ELR (cell line): ENCODE measurements at regions not wholly inside any gene's neighbourhood (a gene's known extent, or its start where the extent isn't known, plus 50 kb on each side); places are given as distances from the start of the nearest gene placed in this dataset.

Experiments
- DNase-seq: peaks from one replicate; pipeline ENCODE4 v3.0.0-alpha.2; 2015; ENCODE audit warnings: low read depth

DNA sequence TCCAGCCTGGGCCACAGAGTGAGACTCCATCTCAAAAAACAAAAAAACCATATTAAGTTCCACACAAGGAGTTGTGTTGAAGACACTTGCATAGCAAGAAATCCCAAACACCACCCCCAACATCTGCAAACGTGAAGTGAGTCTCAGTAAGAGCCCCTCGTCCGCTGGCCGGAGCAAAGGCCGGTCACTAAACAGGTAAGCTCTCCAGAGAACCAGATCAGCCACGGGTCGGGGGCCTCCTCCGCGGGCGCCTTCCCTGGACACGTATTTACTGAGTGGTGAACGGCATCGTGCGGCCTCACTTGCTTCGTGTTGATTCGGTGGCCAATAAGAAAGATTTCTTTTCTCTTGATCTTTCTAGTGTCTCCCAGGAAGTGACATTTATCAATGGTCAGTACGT lies 93.6 kb downstream of the MRPL36 start:
- no peak for DNase-seq

GRCh38 chr5:1704676-1705075 lies 95.0 kb downstream of the MRPL36 start:
- no peak for DNase-seq

DNA sequence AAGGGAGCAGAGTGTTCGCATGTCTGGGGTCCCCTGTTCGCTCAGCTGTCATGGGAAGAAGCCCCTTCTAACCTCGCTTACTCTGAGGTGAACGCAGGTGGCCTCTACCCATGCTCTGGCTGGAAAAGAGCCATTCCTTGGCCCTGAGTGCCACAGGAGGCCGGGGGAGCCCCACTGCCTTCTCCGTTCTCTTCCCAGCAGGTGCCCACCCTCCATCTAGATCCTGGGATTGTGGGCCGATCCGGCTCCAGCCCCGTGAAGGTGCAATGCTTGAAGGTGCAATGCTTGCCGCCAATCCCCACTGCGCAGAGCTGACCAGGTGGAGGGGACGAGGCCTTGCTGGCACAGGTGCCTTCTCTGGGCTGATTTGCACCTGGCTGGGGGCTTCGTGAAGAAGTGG lies 95.4 kb downstream of the MRPL36 start:
- no peak for DNase-seq

GRCh38 chr5:1703352-1704050 lies 96.1 kb downstream of the MRPL36 start:
- no peak for DNase-seq

- no peak for DNase-seq
Observed at GRCh38 chr5:1702318-1702717, 97.3 kb downstream of the MRPL36 start.

- DNase-seq: no peak
Observed at GRCh38 chr5:1701884-1702283, 97.8 kb downstream of the MRPL36 start.

- DNase-seq: no peak
Observed at GRCh38 chr5:1701216-1701864, 98.3 kb downstream of the MRPL36 start.

DNA sequence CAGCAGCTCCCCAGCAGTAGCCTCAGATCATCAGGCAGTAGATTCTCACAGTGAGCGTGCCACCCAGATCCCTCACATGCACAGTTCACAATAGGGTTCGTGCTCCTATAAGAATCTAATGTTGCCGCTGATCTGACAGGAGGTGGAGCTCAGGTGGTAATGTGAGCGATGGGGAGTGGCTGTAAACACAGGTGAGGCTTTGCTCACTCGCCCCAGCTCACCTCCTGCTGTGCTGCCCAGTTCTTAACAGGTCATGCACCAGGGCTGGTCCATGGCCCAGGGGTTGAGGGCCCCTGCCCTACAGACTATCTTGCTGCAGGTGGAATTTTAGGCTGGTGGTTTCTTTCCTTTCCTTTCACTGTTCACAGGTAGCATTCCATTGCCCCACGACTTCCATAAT lies 100.2 kb downstream of the MRPL36 start:
- no peak for DNase-seq

DNA sequence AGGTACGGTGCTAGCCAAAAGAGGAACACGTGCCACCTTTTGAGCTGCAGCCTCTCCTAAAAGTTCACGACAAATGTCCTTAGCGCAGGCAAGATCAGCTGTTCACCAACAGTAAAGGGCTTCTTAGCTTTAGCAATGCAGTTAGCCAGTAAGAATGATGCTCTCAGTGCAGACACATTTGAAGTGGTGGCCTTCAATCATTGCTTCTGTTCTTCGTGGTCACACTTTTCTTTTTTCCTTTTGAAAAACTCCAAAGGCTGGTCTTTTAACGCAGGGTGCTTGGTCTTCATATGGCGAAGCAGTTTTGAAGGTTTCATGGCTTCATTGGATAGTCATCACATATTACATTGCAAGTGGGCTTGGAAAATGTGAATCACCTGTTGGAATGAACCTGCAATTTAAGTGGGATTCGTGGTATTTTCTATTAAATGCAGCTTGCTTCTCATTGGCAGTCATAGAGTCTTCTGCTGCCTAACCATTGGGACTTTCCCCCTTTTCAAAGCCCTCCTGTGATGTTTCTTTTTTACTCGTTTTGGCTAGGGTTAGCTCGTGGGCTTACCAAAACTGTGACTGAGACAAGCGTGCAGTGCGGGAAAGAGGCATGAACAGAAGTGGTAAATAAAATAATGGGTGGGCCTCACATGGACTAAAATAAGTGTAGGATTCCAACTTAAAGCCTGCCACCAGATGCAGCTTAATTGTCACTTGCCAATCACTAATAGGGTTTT lies 100.9 kb downstream of the MRPL36 start:
- DNase-seq: no peak

GRCh38 chr5:1692381-1692780 lies 107.3 kb downstream of the MRPL36 start:
- no peak for DNase-seq

DNA sequence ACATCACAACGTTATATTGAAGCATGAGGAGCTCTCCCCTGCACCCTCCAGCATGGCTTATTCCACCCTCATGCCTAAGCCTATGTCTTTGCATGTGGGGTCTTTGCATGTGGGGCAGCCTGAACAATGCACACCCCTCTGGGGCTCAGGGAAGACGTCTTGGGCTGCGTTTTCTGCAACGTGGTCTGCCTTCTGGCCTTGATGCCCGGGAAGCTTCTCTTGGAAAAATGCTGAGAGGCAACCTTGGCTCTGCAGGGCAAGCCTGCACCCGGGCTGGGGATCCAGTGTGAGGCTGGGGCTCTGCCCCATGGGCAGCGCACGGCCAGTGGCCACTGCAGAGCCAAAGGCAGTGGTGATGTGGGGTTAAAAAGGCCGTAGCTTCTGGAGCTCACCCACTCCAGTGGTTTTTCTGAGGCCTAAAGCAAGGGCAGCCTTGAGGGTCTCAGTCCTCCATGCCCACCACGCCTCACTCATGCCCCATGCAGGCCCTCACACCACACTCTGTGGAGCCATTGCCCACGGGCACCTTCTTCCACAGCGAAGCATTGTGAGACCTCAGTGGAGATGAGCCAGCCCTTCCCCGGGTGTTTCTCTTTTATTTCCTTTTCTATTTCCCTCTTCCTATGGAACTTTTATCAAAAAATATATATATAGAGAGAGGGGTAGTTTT lies 112.2 kb downstream of the MRPL36 start:
- no peak for DNase-seq

DNA sequence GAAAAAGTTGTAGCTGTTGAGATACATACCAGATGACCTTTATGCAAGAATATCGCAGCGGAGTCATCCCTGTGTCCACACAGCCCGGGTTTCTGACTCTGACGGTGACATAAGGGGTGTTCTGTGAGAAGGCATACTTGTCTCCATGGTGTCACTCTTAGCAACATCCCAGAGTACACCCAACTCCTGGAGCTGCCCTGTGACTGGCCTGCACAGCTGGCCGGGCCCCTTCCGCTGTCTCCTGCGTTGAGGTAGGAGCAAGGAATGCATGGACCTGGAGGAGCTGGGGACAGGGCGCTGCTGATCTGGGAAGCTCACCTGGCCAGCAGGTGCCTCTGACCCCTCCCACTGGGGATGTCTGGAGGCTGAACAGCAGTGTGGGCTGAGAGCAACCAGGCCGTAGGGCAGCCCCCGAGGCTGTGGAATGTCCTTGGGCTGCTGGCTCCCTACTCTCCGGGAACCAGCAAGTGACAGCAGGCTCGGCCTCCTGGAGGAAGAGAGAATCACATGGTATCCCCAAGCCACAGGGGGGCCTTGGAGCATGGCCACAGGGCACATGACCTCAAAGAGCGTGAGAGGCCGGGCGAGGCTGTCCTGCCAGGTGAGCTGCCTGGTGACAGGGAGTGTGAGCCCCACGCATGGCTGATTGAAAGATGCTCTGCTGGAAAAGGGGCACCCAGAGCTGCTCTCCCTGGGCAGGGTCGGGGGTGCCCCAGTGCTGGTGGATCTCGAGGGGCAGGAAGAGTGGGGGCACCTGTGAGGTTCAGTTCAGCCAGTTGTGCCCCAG lies 113.4 kb downstream of the MRPL36 start:
- DNase-seq: no peak

DNA sequence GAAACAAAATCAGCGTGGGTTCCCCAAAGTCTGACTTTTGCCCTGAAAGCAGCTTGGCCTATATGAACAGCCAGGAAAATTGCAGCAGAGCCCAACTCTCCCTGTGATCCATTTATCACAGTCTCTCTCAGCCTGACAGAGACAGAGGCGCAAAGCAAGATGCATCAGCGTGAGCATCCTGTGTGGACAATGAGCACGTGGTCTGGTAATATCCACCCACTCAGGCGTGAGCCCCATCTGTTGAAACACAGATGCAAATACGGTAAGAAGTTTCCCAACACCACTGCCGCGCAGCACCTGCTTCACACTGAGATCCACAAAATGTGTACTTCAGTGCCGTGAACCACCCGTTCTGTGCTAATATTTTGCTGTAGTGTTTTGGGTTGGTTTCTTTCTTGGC lies 114.6 kb downstream of the MRPL36 start:
- DNase-seq: no peak

- no peak for DNase-seq
Observed at GRCh38 chr5:1681955-1682354, 117.7 kb downstream of the MRPL36 start.

GRCh38 chr5:1673042-1673677 lies 126.5 kb downstream of the MRPL36 start:
- DNase-seq: no peak

- DNase-seq: no peak
Observed at GRCh38 chr5:1672396-1672795, 127.2 kb downstream of the MRPL36 start.

DNA sequence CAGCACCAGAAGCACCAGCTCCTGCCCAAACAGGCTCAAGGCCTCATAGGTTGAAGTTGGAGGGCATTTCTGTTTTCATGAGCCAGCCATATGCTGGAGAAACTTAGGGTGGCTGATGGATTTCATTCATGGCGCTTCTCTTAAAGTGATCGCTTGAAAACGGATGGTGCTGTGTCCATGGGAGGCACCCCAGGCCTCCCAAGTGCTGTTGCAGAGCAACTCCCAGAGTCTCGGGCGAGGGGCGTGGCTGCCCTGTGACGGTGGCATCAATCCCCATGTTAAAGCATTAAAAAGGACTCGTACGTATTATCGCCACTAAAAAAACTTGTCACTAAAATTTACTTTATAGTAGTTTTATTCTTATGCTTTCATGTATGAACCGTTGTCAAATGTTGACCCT lies 128.3 kb downstream of the MRPL36 start:
- no peak for DNase-seq

- DNase-seq: no peak
Observed at GRCh38 chr5:1670351-1670750, 129.3 kb downstream of the MRPL36 start.

GRCh38 chr5:1669276-1670155 lies 130.1 kb downstream of the MRPL36 start:
- DNase-seq: no peak

DNA sequence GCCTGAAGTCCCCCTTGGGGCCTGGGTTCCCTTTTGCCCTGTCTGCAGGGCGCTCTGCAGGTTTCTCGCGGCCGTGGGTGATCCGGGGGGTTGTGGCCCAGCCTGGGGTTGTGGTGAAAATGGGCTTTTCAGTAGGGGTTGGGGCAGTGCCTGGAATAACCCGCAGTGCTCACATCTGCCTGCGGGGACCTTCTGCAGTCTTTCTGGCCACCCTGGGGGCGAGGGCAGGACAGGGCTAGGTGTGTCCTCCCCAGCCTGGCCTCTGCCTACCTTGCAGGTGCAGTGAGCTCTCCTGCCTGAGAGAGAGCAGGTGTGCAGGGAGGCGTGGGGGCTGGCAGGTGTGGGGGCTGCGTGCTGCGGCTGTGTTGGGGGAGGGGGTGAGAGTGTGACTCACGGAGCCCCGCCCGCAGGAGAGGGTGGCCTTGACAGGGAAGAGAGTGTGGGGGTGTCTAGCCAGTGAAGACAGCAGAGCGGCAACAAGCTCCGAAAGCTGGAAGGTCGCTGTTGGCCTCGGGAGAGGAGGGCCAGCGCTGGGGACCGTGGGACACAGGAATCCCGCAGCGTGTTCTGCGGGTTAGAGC lies 131.4 kb downstream of the MRPL36 start:
- DNase-seq: no peak
